GM18505 (cell line): ENCODE measurements at regions not wholly inside any gene's neighbourhood (a gene's known extent, or its start where the extent isn't known, plus 50 kb on each side); places are given as distances from the start of the nearest gene placed in this dataset.

Experiments
- ATAC-seq: cut with Tn5 transposase; IDR thresholded peaks from one replicate; pipeline ENCODE4 v1.9.1; 2021; ENCODE audit not compliant: unreplicated experiment
- POLR2A ChIP-seq: IDR thresholded peaks from 4 replicates; pipeline ENCODE4 v1.6.1; 2011; ENCODE audit warnings: borderline replicate concordance; ENCODE audit not compliant: insufficient read depth, insufficient read length; ENCODE audit errors: extremely low read depth

DNA sequence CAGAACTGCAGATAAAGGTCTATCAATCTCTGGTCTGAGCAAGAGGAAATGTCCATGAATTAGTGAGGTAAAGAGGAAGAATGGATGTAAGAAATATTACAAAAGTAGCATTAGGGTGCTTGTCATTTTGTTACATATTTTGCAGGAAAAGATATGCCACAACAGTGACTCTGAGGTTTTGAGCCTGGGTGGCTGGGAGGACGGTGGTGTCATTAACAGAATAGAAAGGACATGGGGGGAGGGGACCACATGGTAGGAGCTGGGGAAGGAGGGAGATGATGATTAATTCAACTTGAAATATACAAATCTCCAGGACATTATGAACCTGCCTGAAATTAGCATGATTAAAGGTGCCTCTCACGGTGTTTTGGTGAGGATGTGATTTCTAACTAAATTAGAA lies 245.5 kb upstream of the MDFIC2 start:
- ATAC-seq: no peak
- TF ChIP-seq POLR2A: no peak

GRCh38 chr3:70556056-70556455 lies 243.6 kb upstream of the MDFIC2 start:
- no peak for TF ChIP-seq POLR2A
- no peak for ATAC-seq

DNA sequence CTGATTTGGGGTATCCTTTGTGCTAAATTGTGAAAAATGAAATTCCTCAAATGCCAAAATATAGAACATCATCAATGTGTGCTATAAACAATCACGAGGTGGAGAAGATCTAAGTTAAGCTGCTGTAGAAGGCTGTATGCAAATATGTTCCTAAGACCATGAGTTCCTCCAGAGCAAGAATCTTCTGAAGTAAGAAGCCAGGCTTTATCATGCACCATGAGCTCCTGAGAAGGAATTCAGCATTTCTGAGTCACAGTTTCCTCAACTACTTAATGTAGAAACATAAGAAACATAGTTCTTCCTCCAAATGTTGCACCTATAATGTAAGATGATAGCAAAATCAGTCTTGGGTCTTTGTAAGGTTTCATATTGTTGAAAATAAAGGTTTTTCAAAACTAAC lies 241.7 kb upstream of the MDFIC2 start:
- ATAC-seq: no peak
- TF ChIP-seq POLR2A: no peak

- no peak for TF ChIP-seq POLR2A
- peak; percentile 93 for ATAC-seq
Observed at GRCh38 chr3:70550723-70551319, 238.4 kb upstream of the MDFIC2 start.

DNA sequence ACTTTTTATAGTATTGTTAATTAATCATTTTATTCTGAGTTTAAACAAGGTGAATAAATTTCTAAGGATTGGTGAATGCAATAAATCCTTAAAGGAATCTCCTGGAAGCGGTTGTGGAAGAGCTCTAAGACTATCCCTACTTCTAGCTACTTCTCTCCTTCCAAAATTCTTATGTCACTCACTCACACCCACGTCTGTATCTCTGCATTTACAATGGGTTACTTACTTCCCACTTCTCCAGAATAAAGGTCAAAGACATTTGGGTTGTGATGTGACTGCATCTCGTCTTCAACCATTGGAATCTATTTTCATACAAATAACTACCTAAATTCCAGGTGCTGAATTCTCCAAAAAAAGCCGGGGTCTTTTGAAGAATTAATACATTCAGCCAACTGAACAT lies 234.2 kb upstream of the MDFIC2 start:
- TF ChIP-seq POLR2A: no peak
- no peak for ATAC-seq

DNA sequence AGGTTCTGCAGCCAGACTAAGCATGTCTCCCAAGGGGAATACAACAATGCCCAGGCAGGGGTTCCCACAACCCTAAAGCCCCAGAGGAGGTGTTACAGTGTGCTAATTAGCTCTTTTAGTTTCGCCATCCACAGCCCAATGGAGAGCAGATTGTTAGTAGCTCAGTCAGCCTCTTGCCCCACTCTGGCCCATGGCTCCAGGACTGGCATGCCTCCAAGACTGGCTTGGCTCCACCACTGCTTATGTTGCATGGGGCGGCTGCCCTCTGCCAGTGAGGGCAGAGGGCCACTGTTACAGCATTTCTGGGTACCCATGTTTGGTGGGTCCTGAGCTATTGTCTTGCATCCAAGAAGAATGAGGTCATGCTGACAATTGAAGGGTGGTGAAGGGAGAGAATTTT lies 231.1 kb upstream of the MDFIC2 start:
- TF ChIP-seq POLR2A: no peak

DNA sequence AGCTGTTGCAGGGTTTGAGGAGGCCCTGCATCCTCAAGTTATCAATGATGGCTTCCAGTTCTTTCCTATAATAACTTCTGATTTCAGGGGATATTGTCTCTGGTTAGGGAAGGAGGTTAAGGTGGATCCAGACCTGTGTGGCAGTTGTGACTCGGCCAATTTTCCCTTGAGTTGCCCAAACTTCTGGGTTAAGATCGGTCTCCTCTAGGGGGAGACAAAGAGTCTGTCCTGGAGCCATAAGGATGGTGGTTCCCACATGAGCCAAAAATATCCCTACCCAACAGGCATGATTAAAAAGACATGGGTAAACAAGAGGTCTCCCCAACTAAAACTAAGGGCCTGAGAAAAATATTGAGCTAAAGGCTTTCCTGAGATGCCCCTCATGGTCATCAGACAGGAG lies 227.5 kb upstream of the MDFIC2 start:
- ATAC-seq: no peak
- TF ChIP-seq POLR2A: no peak

More for the DNA sequence above, 231.1 kb upstream of the MDFIC2 start:
- no peak for ATAC-seq

DNA sequence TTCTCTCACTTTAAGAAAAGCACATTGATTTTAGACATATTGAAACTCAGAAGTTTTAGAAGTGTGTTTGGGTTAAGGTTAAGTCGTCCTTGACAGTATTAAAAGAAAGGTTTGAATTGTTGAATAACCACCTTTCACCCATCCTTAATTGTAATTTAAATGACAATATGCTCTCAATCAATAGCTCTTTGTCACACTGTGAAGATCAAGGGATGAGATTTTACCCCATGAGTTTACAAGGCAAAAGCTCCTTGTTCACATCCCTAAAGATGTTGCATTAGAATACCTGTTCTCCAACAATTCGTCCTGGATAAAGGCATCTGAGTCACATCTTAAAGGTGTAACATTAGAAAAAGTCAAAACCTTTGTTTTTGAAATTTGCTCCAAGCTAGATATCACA lies 220.4 kb upstream of the MDFIC2 start:
- ATAC-seq: no peak

DNA sequence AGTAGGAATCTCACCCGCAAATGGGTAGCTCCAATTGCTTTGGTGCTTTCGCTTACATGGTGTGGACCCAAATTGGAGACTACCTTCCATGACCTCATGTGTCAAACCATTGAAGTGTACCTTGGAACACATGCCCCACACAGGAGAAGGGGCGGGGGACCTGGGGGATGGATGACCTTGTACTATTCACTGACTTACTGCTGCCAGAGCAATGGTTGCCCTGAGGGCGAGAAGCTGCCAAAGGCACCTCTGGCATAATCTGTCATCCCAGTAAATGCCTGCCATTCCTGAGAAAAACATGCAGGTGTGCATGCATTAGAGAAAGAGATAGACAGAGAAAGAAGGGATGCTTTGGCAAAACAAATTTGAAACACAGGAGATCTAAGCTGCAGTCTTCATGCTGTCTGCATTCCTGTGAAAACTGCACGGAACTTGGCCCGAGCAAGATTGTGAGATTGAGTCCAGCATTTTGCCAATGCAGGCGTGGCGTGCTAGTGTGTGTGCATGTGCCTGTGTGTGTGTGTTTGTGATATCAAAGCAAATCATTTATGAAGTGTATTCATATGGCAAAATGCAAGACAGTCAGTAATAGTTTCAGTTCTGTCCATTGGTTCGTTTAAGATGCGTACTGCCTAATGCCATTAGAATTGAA lies 219.5 kb upstream of the MDFIC2 start:
- no peak for ATAC-seq
- no peak for TF ChIP-seq POLR2A

More for the DNA sequence above, 220.4 kb upstream of the MDFIC2 start:
- no peak for TF ChIP-seq POLR2A

DNA sequence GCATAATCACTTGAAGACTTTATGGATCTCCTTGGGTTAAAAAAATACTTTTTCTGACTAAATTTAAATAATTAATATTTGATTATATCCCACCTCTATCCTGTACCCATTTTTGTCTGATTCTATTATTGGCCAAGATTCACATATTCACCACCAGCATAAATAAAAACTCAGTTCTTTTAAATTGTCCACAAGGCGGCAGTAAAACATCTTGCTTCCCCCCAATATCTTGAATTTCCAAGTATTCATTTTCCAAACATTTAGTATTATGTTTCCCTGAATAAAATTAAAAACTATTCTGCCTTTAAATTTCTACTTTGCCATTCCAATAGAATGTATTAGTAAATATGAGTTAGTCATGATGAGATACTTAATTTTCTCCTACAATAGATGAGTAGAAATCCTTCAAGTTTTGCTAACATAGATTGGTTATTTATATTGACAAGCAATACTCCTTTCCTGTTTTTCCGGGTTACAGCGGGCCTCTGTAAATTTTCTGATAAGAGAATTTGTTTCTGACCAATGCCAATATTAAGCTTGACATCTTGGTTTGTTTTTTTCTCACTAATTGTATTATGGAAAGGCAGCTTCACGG lies 218.7 kb upstream of the MDFIC2 start:
- no peak for ATAC-seq
- no peak for TF ChIP-seq POLR2A

GRCh38 chr3:70530626-70531025 lies 218.2 kb upstream of the MDFIC2 start:
- ATAC-seq: no peak
- TF ChIP-seq POLR2A: no peak

GRCh38 chr3:70527026-70527425 lies 214.6 kb upstream of the MDFIC2 start:
- no peak for TF ChIP-seq POLR2A
- ATAC-seq: no peak

DNA sequence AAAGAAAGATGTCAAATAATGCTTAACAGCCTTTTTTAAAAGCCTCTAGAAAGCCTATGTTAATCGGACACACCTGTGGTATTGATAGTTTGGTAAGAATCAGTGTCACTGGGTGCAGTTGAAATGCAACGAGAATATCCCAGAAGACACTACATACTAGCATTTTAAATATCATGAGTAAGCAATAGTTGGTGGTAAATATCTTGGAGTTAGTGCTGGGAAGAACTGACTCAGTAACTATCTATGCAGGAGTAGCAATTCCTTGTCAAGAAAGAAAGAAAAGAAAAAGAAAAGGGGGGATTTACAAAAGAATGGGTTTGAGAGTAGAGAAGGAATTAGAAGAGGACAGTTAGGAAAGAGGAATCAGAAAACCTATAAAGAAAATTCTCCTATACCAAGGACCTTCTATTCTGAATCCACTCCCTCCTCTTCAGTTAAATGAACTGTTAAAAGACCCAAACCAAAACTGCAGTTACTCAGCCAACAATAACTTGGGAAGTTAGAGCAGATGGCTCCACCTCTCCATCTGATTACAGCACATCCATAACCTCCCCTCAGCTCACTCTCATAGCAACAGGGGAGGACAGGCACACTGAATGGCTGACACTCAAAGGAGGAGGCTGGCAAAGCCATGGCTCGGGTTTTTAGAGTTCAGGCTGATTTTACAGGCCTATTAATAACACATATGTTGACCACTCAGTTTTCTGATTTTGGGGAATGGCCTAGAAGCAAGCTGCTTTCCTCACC lies 207.6 kb upstream of the MDFIC2 start:
- ATAC-seq: no peak
- TF ChIP-seq POLR2A: no peak
